HAP-1 (cell line): ENCODE measurements at regions not wholly inside any gene's neighbourhood (a gene's known extent, or its start where the extent isn't known, plus 50 kb on each side); places are given as distances from the start of the nearest gene placed in this dataset.

Experiments
- DNase-seq, 2 experiments: peaks; one replicate each; pipeline ENCODE4 v3.0.0-alpha.2; 2016 to 2020; ENCODE audit warnings: low spot score in 2 of 2
- H3K27me3 ChIP-seq: fragments of 250-450 bp; sonication (Bioruptor Pico); 2 replicates; pipeline ENCODE4 v1.5.1; 2020; ENCODE audit warnings: low read depth, mild to moderate bottlenecking, moderate library complexity
- H3K36me3 ChIP-seq: fragments of 250-450 bp; sonication (Bioruptor Pico); replicated peaks from 2 replicates; pipeline ENCODE4 v1.5.1; 2020; ENCODE audit warnings: mild to moderate bottlenecking
- H3K4me1 ChIP-seq: fragments of 250-450 bp; sonication (Bioruptor Pico); 2 replicates; pipeline ENCODE4 v1.5.1; 2020; ENCODE audit warnings: mild to moderate bottlenecking
- H3K4me3 ChIP-seq: fragments of 250-450 bp; sonication (Bioruptor Pico); 2 replicates; pipeline ENCODE4 v1.5.1; 2020; ENCODE audit warnings: mild to moderate bottlenecking, moderate library complexity
- H3K9me3 ChIP-seq: fragments of 250-450 bp; sonication (Bioruptor Pico); 2 replicates; pipeline ENCODE4 v1.5.1; 2020; ENCODE audit warnings: mild to moderate bottlenecking, moderate library complexity
- in situ Hi-C: fragments of 300-500 bp; cut with MboI; formaldehyde crosslinking; loops from 3 replicates; pipeline ENCODE4 v1.14.3; 2020; ENCODE audit warnings: low sequenced_read_pairs, inconsistent platforms, mixed read lengths

- Histone ChIP-seq H3K4me3 (no peak overlapping the region), H3K9me3 (no peaks in the 10 kb centered on the region), H3K36me3 (no peaks in the 10 kb centered on the region), H3K4me1 (no peaks in the 10 kb centered on the region), H3K27me3 (no peaks in the 10 kb centered on the region)
- in situ Hi-C loops: no loop called here
- no peak for DNase-seq
Observed at GRCh38 chr2:126306539-126306938, 349.4 kb upstream of the GYPC start.

DNA sequence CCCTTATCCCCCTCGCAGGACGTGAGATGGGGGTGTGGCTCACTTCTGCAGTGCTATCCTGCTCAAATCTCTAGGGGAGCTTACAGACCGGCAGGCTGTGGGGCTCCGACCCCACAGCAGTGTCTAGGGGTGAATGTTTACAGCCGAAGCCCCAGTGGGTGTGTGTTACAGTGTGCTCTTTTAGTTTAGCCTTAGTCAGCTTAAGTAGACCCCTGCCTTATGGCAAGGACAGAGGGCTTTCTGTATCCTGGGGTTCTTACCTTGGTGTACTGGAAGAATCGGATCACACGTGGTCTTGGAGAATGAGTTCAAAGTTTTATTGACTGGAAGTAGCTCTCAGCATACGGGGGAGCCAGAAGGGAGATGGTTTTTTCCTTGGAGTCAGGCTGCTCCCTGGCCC lies 348.2 kb upstream of the GYPC start:
- H3K4me3 ChIP-seq: no peak overlapping the region
- H3K9me3 ChIP-seq: no peaks in the 10 kb centered on the region
- no peaks in the 10 kb centered on the region for H3K36me3 ChIP-seq
- in situ Hi-C loops: no loop called here
- H3K4me1 ChIP-seq: no peaks in the 10 kb centered on the region
- DNase-seq: no peak
- H3K27me3 ChIP-seq: no peaks in the 10 kb centered on the region

DNA sequence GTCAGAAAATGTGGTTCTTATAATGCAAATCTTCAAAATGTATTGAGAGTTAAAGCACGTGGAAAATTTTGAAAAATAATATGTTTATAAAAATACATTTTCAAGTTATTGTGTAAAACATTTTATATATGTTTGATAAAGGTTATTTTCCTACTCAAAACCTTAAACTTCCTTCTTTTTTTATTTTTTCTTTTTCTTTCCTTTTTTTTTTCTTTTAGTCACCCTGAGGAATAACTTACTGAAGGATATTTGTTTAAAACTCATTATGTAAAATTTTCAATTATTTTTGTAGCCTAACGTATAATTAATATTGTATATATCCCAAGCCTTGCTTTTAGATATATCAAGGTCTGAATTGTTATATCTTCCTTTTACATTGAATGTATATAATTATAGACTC lies 346.8 kb upstream of the GYPC start:
- H3K4me3 ChIP-seq: no peak overlapping the region
- H3K36me3 ChIP-seq: no peaks in the 10 kb centered on the region
- in situ Hi-C loops: no loop called here
- H3K9me3 ChIP-seq: no peaks in the 10 kb centered on the region
- no peak for DNase-seq
- H3K4me1 ChIP-seq: no peaks in the 10 kb centered on the region
- no peaks in the 10 kb centered on the region for H3K27me3 ChIP-seq

DNA sequence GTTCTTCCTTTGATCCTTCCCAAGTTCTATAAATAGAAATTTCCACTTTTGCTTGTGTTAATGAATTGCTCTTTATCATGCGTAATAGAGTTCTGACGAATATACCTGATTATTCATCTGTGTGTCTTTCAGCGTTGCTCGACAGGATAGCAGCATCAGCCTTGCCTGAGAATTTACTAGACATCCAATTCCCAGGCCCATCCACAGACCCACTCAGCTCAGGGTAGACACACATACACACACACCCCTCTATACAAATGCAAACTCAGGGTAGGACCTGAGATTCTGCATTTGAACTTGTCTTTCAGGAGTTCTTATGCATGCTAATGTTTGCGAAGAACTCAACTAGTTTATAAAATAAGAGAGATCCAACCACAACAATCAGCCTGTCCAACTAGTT lies 343.4 kb upstream of the GYPC start:
- Histone ChIP-seq H3K4me1 (no peaks in the 10 kb centered on the region), H3K36me3 (no peaks in the 10 kb centered on the region), H3K27me3 (no peaks in the 10 kb centered on the region), H3K9me3 (no peaks in the 10 kb centered on the region), H3K4me3 (no peak overlapping the region)
- in situ Hi-C loops: no loop called here
- DNase-seq: no peak

GRCh38 chr2:126315828-126316227 lies 340.1 kb upstream of the GYPC start:
- Histone ChIP-seq H3K36me3 (no peaks in the 10 kb centered on the region), H3K4me1 (no peaks in the 10 kb centered on the region), H3K27me3 (no peaks in the 10 kb centered on the region), H3K4me3 (no peak overlapping the region), H3K9me3 (no peaks in the 10 kb centered on the region)
- DNase-seq: no peak
- in situ Hi-C loops: no loop called here

DNA sequence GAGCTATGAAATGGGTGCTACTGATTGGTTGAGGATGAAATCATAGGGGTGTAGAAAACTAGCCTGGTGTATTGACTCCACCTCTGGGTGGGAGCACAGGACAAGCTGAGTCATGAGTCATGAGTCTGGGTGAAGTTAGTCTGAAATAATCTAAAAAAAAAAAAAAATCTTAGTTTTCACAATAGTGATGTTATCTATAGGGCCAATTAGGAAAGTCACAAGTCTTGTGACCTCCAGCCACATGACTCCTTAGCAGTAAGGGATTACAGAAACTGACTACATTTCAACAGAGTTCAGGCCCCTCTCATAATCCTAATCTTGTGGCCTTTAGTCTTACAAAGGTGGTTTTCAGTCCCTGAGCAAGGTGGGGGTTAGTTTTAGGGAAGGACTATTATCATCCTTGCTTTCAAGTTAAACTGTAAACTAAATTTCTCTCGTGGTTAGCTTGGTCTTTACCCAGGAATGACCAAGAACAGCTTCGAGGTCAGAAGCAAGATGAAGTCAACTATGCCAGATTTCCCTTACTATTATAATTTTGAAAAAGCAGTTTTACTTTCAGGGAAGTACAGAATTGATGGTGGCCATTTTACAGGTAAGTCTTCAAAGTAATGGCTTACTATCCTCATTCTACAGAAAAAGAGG lies 338.0 kb upstream of the GYPC start:
- DNase-seq: no peak
- H3K4me1 ChIP-seq: no peaks in the 10 kb centered on the region
- H3K4me3 ChIP-seq: no peak overlapping the region
- H3K27me3 ChIP-seq: no peaks in the 10 kb centered on the region
- no peaks in the 10 kb centered on the region for H3K36me3 ChIP-seq
- in situ Hi-C loops: no loop called here
- no peaks in the 10 kb centered on the region for H3K9me3 ChIP-seq

GRCh38 chr2:126322342-126322741 lies 333.6 kb upstream of the GYPC start:
- DNase-seq: no peak
- no peaks in the 10 kb centered on the region for H3K9me3 ChIP-seq
- H3K36me3 ChIP-seq: no peaks in the 10 kb centered on the region
- in situ Hi-C loops: no loop called here
- no peaks in the 10 kb centered on the region for H3K27me3 ChIP-seq
- no peaks in the 10 kb centered on the region for H3K4me1 ChIP-seq
- H3K4me3 ChIP-seq: no peak overlapping the region

- no peaks in the 10 kb centered on the region for H3K4me1 ChIP-seq
- DNase-seq: no peak
- no peaks in the 10 kb centered on the region for H3K9me3 ChIP-seq
- H3K27me3 ChIP-seq: no peaks in the 10 kb centered on the region
- no peak overlapping the region for H3K4me3 ChIP-seq
- in situ Hi-C loops: no loop called here
- H3K36me3 ChIP-seq: no peaks in the 10 kb centered on the region
Observed at GRCh38 chr2:126325202-126325601, 330.8 kb upstream of the GYPC start.

DNA sequence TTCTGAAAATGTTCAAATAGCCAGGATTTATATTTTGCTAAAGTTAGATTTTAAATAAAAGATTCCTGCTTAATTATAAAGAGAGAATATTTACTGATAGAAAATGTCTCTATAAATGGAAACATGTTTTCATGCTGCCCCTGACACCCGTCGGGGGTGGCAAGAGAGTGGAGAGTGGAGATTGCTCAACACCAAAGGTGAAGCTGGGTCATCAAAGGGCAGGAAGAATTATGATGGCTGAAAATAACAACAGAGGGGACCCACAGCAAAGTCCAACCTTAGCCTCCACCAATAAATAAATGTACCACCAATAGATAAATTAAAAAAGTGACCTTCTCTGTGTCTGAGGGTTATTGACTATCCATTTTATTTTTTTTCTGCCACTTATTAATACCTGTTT lies 326.8 kb upstream of the GYPC start:
- in situ Hi-C loops: no loop called here
- no peak for DNase-seq

DNA sequence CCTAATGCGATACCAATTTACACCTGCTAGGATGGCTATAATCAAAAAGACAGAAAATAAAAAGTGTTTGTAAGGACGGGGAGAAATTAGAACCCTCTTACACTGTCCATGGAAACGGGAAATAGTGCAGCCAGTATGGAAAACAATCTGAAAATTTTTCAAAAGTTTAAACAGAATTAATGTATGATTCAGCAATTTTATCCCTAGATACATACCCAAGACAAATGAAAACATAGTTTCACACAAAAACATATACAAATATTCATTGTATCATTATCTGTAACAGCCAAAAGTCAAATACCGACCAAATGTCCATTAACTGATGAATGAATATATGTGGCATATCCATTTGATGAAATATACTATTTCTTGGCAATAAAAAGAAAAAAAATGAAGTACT lies 313.5 kb upstream of the GYPC start:
- H3K9me3 ChIP-seq: no peaks in the 10 kb centered on the region
- DNase-seq: no peak
- no peaks in the 10 kb centered on the region for H3K27me3 ChIP-seq
- H3K36me3 ChIP-seq: no peaks in the 10 kb centered on the region
- in situ Hi-C loops: no loop called here
- no peaks in the 10 kb centered on the region for H3K4me1 ChIP-seq
- no peak overlapping the region for H3K4me3 ChIP-seq

More for the DNA sequence above, 326.8 kb upstream of the GYPC start:
- H3K4me3 ChIP-seq: no peak overlapping the region
- no peaks in the 10 kb centered on the region for H3K27me3 ChIP-seq
- H3K36me3 ChIP-seq: no peaks in the 10 kb centered on the region
- H3K4me1 ChIP-seq: no peaks in the 10 kb centered on the region
- H3K9me3 ChIP-seq: no peaks in the 10 kb centered on the region

- no peak for DNase-seq
- Histone ChIP-seq H3K4me1 (no peaks in the 10 kb centered on the region), H3K4me3 (no peak overlapping the region), H3K27me3 (no peaks in the 10 kb centered on the region), H3K9me3 (no peaks in the 10 kb centered on the region), H3K36me3 (no peaks in the 10 kb centered on the region)
- in situ Hi-C loops: no loop called here
Observed at GRCh38 chr2:126343136-126343535, 312.8 kb upstream of the GYPC start.

DNA sequence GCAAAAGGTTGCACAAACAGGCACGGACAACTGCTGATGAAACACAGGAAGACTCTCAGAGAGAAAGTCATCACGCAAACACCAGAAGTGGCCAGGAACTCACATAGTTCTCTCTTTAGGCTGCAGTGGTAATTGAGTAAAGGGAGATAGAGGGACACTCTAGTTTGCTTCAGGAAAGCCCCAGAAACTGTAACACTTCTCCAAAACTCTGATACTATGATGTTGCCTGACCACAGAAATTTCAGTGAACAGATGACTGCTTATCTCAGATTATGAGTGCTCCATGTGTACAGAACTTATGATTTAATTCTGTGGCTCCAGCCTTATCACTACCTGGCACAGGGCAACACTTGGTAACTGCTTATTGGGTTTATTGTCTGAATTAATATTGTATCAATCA lies 311.5 kb upstream of the GYPC start:
- H3K4me1 ChIP-seq: no peaks in the 10 kb centered on the region
- DNase-seq: no peak
- in situ Hi-C loops: no loop called here
- no peak overlapping the region for H3K4me3 ChIP-seq
- no peaks in the 10 kb centered on the region for H3K9me3 ChIP-seq
- H3K36me3 ChIP-seq: no peaks in the 10 kb centered on the region
- no peaks in the 10 kb centered on the region for H3K27me3 ChIP-seq

DNA sequence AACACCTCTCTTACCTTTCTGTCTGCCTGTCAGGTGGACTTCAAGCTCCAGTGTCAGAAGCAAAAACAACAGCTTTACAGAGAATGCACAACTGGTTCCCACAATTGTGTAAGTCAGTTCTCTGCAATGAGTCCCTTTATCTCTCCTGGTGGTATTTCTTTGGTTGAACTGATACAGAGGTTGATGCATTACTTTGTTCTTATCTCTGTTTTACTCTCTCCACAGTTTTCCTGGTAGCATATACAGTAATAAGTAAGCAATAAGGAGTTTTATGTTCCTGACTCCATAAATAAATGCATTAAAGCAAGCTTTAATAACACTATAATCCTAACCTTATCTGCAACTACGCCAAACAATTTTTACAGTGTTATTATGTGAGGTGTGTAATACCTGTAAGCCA lies 310.3 kb upstream of the GYPC start:
- H3K27me3 ChIP-seq: no peaks in the 10 kb centered on the region
- no peak overlapping the region for H3K4me3 ChIP-seq
- no peak for DNase-seq
- in situ Hi-C loops: no loop called here
- no peaks in the 10 kb centered on the region for H3K4me1 ChIP-seq
- H3K36me3 ChIP-seq: no peaks in the 10 kb centered on the region
- H3K9me3 ChIP-seq: no peaks in the 10 kb centered on the region

GRCh38 chr2:126356631-126357030 lies 299.3 kb upstream of the GYPC start:
- H3K4me3 ChIP-seq: no peak overlapping the region
- H3K27me3 ChIP-seq: no peaks in the 10 kb centered on the region
- no peaks in the 10 kb centered on the region for H3K4me1 ChIP-seq
- in situ Hi-C loops: no loop called here
- no peak for DNase-seq
- H3K9me3 ChIP-seq: no peaks in the 10 kb centered on the region
- no peaks in the 10 kb centered on the region for H3K36me3 ChIP-seq

GRCh38 chr2:126358122-126358521 lies 297.8 kb upstream of the GYPC start:
- no peaks in the 10 kb centered on the region for H3K4me1 ChIP-seq
- DNase-seq: no peak
- no peaks in the 10 kb centered on the region for H3K9me3 ChIP-seq
- H3K36me3 ChIP-seq: no peaks in the 10 kb centered on the region
- H3K4me3 ChIP-seq: no peak overlapping the region
- in situ Hi-C loops: no loop called here
- no peaks in the 10 kb centered on the region for H3K27me3 ChIP-seq
